ENCODE measurements at regions not wholly inside any gene's neighbourhood (a gene's known extent, or its start where the extent isn't known, plus 50 kb on each side); places are given as distances from the start of the nearest gene placed in this dataset.

DNA sequence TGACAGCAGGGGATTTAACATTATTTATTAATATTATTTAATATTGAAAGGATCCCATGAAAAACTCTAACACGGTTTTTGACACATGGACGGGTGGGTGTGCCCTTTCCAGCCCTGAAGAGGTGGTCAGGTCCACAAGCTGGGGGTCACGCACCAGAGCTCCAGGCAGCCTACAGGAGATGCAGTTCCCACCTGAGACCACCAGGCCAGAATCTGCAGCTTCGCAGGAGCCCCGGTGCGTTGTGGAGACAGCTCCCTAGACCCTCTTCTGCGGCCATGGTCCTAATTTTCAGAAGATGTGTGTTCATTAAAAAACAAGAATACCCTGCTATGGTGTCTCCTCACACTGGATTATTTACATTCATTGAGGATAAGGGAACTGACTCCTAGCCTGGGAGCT, 331.1 kb downstream of the C16orf95 start:
- TF ChIP-seq, protein P1, sequence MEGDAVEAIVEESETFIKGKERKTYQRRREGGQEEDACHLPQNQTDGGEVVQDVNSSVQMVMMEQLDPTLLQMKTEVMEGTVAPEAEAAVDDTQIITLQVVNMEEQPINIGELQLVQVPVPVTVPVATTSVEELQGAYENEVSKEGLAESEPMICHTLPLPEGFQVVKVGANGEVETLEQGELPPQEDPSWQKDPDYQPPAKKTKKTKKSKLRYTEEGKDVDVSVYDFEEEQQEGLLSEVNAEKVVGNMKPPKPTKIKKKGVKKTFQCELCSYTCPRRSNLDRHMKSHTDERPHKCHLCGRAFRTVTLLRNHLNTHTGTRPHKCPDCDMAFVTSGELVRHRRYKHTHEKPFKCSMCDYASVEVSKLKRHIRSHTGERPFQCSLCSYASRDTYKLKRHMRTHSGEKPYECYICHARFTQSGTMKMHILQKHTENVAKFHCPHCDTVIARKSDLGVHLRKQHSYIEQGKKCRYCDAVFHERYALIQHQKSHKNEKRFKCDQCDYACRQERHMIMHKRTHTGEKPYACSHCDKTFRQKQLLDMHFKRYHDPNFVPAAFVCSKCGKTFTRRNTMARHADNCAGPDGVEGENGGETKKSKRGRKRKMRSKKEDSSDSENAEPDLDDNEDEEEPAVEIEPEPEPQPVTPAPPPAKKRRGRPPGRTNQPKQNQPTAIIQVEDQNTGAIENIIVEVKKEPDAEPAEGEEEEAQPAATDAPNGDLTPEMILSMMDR (conservative IDR thresholded peaks at IDR 0.05; ENCODE audit: low read depth, low read length) = no peak
- TF ChIP-seq EZH2 (IDR thresholded peaks at IDR 0.05; ENCODE audit: borderline replicate concordance, low read depth, low read length, poor library complexity, severe bottlenecking) = no peak
